ENCODE measurements at regions not wholly inside any gene's neighbourhood (a gene's known extent, or its start where the extent isn't known, plus 50 kb on each side); places are given as distances from the start of the nearest gene placed in this dataset.

- DNase-seq, result no peak
- TF ChIP-seq EZH2 (IDR thresholded peaks at IDR 0.05; ENCODE audit: low read length, unreplicated experiment), result no peak
- no peak for TF ChIP-seq CTCF (conservative IDR thresholded peaks at IDR 0.05; ENCODE audit: low read depth, low read length)
- no peak for TF ChIP-seq EZH2phosphoT487 (IDR thresholded peaks at IDR 0.05; ENCODE audit: borderline replicate concordance, low read length)
- no peak for ATAC-seq
- intact Hi-C loops (cut with micrococcal nuclease), result no loop called here
- CTCF ChIA-PET, result no interaction called here
- Histone ChIP-seq H4K20me1 (ENCODE audit: low read length) (no peaks in the 10 kb centered on the region), H3K27me3 (ENCODE audit: low read length) (no peaks in the 10 kb centered on the region), H3K9me3 (ENCODE audit: low read length) (no peaks in the 10 kb centered on the region), H3K36me3 (ENCODE audit: low read depth, low read length) (no peaks in the 10 kb centered on the region), H3K4me1 (ENCODE audit: insufficient read depth, low read length) (no peaks in the 10 kb centered on the region), H3F3A (ENCODE audit: low read length, unreplicated experiment) (no peaks in the 10 kb centered on the region), H3K27ac (ENCODE audit: low read length) (no peak overlapping the region), H3K4me2 (ENCODE audit: low read length) (no peak overlapping the region), H3K9me2 (replicated peaks; ENCODE audit: low read length) (no peaks in the 10 kb centered on the region), H3K9ac (ENCODE audit: low read length) (no peak overlapping the region), H3K4me3 (ENCODE audit: low read length) (no peak overlapping the region), H2AFZ (ENCODE audit: low read length) (no peak overlapping the region), H3K79me2 (ENCODE audit: low read length) (no peaks in the 10 kb centered on the region)
- BruUV-seq (replicated peaks), result no TSS peak
- POLR2A ChIA-PET (ENCODE audit: unreplicated experiment), result no interaction called here
These were observed 419.6 kb downstream of the PCDH7 start for GRCh38 chr4:31139767-31140166.

GRCh38 chr4:31141095-31141831 is 421.1 kb downstream of the PCDH7 start:
- no peak overlapping the region for H3K4me3 ChIP-seq (ENCODE audit: low read length)
- H3K36me3 ChIP-seq (ENCODE audit: low read depth, low read length), result no peaks in the 10 kb centered on the region
- H3K9me2 ChIP-seq (replicated peaks; ENCODE audit: low read length), result no peaks in the 10 kb centered on the region
- ATAC-seq, result no peak
- H3K79me2 ChIP-seq (ENCODE audit: low read length), result no peaks in the 10 kb centered on the region
- H3K9me3 ChIP-seq (ENCODE audit: low read length), result no peaks in the 10 kb centered on the region
- DNase-seq, result no peak
- H2AFZ ChIP-seq (ENCODE audit: low read length), result no peak overlapping the region
- TF ChIP-seq CTCF (conservative IDR thresholded peaks at IDR 0.05; ENCODE audit: low read depth, low read length), result no peak
- no peaks in the 10 kb centered on the region for H3K4me1 ChIP-seq (ENCODE audit: insufficient read depth, low read length)
- no peaks in the 10 kb centered on the region for H4K20me1 ChIP-seq (ENCODE audit: low read length)
- no peak overlapping the region for H3K9ac ChIP-seq (ENCODE audit: low read length)
- no peak overlapping the region for H3K4me2 ChIP-seq (ENCODE audit: low read length)
- no peaks in the 10 kb centered on the region for H3K27me3 ChIP-seq (ENCODE audit: low read length)
- intact Hi-C loops (cut with micrococcal nuclease), result no loop called here
- ChIA-PET POLR2A (ENCODE audit: unreplicated experiment) (no interaction called here), CTCF (no interaction called here)
- no peak overlapping the region for H3K27ac ChIP-seq (ENCODE audit: low read length)
- no TSS peak for BruUV-seq (replicated peaks)
- H3F3A ChIP-seq (ENCODE audit: low read length, unreplicated experiment), result no peaks in the 10 kb centered on the region

- Histone ChIP-seq H3K4me2 (ENCODE audit: low read length) (no peak overlapping the region), H3K79me2 (ENCODE audit: low read length) (no peaks in the 10 kb centered on the region), H2AFZ (ENCODE audit: low read length) (no peak overlapping the region), H3K36me3 (ENCODE audit: low read depth, low read length) (no peaks in the 10 kb centered on the region), H3K9me2 (replicated peaks; ENCODE audit: low read length) (no peaks in the 10 kb centered on the region), H3K9me3 (ENCODE audit: low read length) (no peaks in the 10 kb centered on the region), H3K4me1 (ENCODE audit: insufficient read depth, low read length) (no peaks in the 10 kb centered on the region), H3F3A (ENCODE audit: low read length, unreplicated experiment) (no peaks in the 10 kb centered on the region), H3K27ac (ENCODE audit: low read length) (no peak overlapping the region), H3K9ac (ENCODE audit: low read length) (no peak overlapping the region), H4K20me1 (ENCODE audit: low read length) (no peaks in the 10 kb centered on the region), H3K27me3 (ENCODE audit: low read length) (no peaks in the 10 kb centered on the region), H3K4me3 (ENCODE audit: low read length) (no peak overlapping the region)
- CTCF ChIA-PET, result no interaction called here
- intact Hi-C loops (cut with micrococcal nuclease), result no loop called here
- DNase-seq (no peak), ATAC-seq (no peak)
- no peak for TF ChIP-seq EZH2 (IDR thresholded peaks at IDR 0.05; ENCODE audit: low read length, unreplicated experiment)
- no peak for TF ChIP-seq CTCF (conservative IDR thresholded peaks at IDR 0.05; ENCODE audit: low read depth, low read length)
- no peak for TF ChIP-seq EZH2phosphoT487 (IDR thresholded peaks at IDR 0.05; ENCODE audit: borderline replicate concordance, low read length)
- no TSS peak for BruUV-seq (replicated peaks)
- POLR2A ChIA-PET (ENCODE audit: unreplicated experiment), result no interaction called here
These were observed 421.6 kb downstream of the PCDH7 start for GRCh38 chr4:31141832-31142142.
